ENCODE measurements at regions not wholly inside any gene's neighbourhood (a gene's known extent, or its start where the extent isn't known, plus 50 kb on each side); places are given as distances from the start of the nearest gene placed in this dataset.

DNA sequence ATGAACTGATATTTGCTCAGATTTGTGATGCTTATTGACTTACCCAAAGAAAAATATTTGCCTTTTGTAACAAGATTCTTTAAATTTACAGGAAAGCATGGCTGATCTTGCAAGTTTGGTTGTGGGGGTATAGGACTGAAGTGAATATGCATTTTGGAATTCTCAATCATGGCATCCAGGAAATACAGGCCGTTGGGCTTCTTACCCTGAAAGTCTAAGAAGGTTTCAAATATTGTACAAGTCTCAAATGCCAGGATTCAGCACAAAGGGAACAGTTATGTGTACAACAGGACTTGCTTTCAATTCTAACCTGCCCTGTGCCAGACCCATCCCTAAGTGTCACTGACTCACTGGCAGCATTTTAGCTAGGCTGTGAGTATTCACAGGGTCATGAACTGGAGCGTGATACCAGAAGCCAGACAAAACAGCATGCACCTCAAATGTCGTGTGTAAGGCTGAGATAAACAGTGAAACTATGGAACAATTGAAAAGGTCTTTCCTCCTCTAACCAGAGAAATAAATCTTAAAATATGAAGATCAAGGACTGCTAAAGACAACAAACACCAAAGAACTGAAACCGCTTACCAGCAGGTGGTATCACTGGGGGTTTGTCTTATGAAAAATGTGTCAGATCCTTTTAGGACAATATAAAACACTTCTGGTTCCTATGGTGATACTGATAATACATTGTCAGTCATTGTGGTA is 168.6 kb upstream of the RGMB start:
- no peak for DNase-seq (ENCODE audit: extremely low read depth in 1 of 11, low read depth in 9 of 11, low spot score in 4 of 11)

DNA sequence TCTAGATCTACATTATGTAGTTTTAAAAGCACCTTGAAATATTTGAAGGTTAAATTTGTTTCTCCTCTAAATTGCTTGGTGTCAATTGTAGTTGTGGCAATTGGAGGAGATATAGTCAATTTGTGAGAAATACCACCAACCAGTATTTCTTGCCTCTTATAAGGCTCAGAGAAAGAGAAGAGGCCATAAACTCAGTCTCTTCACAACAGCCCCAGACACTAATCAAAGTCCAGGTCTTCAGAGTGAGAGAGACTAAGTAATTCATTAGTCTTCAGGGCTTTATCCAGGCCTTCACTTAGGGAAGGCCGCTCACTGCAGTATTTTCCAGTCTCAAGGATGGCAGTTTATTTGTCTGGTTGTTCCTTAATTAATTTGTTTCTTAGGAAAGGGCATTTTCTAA is 168.0 kb upstream of the RGMB start:
- no peak for DNase-seq (ENCODE audit: extremely low read depth in 1 of 11, low read depth in 9 of 11, low spot score in 4 of 11)

DNA sequence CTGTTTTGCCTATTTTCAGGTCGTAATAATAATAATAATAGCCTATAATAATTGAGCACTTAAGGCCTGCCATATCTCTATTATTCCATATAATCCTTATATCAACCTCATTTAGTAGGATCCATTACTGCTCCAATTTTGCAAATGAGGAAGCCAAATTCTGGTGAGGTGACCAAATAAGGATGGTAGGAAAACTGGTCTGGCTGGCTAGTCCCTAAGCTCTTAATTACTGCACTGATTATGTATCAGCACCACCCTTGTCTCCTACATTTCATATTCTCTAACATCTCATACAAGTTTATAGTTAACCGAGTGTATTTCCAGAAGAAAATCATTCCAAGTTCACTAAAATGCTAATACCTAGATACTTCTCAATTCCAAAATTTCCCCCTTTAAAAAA is 166.5 kb upstream of the RGMB start:
- no peak for DNase-seq (ENCODE audit: extremely low read depth in 1 of 11, low read depth in 9 of 11, low spot score in 4 of 11)

DNA sequence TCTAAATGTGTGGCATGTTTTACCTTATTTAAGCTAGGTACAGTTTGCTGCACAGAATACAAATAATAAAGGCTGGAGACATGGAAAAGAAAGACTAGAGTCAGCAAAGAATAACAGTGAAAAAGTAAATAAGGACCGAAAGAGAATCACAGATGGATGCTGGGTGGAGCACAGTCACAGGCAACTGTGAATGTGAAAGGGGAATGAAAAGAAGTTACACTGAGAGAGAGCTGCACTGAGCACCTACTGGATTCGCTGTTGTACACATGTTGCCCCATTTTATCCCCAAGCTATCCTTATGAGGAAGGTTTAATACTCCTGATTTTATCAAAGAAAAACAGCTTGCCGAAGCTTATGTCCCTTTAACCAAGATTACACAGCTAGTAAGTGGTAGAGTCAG is 165.4 kb upstream of the RGMB start:
- DNase-seq (ENCODE audit: extremely low read depth in 1 of 11, low read depth in 9 of 11, low spot score in 4 of 11): no peak

DNA sequence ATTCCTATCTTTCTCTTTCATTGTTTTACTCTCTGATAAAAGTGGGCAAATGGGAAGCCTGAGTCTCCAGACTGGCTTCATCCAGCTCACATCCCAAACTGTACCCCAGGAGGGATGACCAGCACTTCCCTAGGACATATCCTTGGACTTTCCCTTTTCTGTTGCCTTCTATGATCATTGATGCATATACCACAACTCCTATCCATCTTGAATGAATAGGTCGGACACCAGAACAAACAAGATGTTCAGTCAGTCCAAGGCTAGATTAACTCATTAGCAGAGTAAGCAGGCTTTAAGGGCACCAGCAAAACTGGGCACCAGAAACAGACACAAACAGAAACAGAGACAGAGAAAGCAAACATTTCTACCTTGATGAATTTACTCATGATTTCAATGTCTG is 159.1 kb upstream of the RGMB start:
- DNase-seq (ENCODE audit: extremely low read depth in 1 of 11, low read depth in 9 of 11, low spot score in 4 of 11): no peak

DNA sequence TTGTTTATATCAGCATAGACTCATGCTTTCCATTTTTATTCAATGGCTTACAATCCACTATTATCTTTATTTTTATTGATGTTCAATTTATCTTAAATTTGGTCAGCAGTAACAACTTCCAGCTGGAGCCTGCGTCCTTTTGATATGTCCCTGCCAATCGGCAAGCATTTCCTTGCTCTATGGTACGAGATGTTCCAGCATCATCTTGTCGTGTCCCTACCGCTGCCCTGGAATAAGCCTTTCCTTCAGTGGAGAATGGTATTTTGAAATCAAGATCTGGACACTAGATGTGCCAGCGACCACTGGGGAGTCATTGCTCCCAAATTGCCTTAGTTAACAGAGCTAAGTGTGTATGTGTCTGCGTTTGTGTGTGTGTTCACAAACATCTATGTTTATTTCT is 151.6 kb upstream of the RGMB start:
- DNase-seq (ENCODE audit: extremely low read depth in 1 of 11, low read depth in 9 of 11, low spot score in 4 of 11): no peak

DNA sequence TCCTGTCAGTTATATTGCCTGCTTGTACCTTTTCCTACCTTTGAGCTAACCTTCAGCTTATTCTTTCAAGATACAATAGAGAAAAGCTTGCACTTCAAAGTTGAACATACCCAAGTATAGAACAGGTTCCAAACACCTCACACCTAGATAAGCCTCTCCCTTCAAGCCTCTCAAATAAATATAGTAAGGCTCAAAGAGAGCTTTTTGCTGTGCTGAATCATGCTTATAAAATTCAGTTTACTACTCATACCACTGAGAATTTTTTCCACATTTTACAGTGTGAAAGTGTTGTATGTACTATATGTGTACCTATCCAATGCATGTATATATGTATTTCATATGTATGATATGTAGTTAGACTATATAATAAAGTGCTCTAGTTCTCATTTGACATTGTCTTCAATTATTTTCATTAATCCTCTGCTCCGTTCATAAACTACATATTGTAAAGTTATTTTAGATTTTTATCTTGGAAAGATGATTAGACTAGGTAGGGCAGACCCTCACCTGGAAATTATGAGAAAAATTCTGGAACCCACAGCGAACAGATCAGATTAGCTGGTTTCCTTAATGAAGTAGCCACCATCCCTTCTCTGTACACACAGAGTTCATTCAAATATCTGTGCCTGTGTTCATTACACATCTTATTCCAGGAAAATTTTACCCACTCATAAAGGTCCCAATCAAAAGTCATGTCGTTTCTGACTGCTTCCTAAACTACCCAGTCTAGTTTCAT is 149.2 kb upstream of the RGMB start:
- DNase-seq (ENCODE audit: extremely low read depth in 1 of 11, low read depth in 9 of 11, low spot score in 4 of 11): no peak

DNA sequence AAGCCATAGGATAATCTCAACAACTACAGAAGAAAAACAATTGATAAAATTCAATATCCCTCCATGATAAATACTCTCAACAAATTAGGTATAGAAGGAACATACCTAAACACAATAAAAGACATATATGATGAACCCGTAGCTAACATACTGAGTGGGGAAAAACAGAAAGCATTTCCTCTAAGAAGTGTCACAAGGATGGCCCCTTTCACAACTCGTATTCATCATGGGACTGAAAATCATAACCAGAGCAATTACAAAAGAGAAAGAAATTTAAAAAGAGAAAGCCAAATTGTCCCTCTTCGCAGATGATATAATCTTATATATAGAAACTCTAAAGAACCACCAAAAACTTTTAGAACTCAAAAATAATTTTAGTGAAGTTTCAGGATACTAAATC is 146.3 kb upstream of the RGMB start:
- DNase-seq (ENCODE audit: extremely low read depth in 1 of 11, low read depth in 9 of 11, low spot score in 4 of 11): no peak

DNA sequence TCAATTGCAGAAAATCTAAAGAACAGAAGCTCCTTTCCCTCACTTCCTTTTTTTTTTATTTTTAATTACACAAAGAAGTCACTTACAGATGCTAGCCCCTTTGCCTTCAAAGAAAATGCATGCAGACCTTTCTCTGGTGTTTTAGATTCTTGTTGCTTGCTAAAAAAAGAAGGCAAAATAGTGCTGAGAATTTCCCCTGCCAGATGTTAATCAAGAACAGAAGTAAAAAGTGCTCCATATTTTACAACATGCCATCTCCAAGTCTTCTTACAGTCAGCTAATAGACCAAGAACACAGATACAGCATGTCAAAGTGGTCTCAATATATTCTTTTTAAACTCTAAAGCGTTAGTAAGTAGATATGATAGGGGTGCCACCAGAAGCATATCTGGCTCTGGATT is 142.8 kb upstream of the RGMB start:
- DNase-seq (ENCODE audit: extremely low read depth in 1 of 11, low read depth in 9 of 11, low spot score in 4 of 11): no peak

DNA sequence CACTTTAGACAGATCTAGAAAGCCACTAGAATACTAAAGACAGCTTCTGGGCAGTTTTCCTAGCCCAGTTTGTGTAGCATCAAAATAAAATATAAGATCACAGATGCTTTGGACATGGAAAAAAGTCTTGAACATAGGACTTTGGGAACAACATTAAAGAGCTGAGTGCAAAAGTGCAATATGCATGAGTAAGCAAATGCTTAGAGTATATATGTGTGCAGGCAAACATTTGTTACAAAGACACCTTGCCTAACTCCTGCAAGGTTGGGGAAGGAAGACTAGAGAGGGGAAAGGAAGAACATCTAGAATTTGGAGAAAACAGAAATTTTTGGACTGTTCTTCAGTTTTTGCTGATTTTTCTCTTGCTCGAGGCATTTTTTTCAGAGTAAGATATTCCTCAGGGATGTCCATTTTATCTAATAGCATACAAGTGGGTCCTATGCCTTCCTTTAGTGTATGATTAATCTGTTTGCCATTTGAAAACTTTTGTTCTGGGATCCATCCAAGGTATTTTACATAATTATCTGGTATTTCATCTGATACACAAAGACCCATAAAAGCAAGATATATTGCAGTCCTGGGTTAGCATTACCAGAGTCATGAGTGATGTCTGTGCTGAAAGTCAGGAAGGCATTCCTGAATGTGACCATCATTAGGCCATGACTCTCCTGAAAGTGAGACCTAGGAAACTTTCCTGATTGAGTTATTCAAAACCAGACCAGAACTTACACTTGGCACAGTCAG is 142.0 kb upstream of the RGMB start:
- no peak for DNase-seq (ENCODE audit: extremely low read depth in 1 of 11, low read depth in 9 of 11, low spot score in 4 of 11)

DNA sequence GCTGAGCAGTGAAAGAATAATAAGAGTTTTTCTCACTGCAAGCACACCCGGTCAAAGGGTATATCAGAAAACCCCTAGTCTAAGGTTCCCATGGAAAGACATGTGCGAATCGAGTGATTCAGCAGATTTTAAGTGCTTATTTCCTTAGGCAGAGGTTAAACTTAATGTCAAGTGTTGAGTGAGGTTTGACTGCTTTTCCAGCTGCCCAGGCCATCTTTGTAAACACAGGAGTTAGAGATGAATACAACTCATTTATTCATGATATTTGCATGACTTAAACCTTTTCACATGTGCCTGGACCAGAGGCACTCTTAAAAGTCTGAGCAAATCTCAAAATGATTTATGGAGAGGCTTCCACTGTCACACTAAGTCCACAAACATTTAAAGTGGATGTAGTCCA is 137.8 kb upstream of the RGMB start:
- DNase-seq (ENCODE audit: extremely low read depth in 1 of 11, low read depth in 9 of 11, low spot score in 4 of 11): no peak

DNA sequence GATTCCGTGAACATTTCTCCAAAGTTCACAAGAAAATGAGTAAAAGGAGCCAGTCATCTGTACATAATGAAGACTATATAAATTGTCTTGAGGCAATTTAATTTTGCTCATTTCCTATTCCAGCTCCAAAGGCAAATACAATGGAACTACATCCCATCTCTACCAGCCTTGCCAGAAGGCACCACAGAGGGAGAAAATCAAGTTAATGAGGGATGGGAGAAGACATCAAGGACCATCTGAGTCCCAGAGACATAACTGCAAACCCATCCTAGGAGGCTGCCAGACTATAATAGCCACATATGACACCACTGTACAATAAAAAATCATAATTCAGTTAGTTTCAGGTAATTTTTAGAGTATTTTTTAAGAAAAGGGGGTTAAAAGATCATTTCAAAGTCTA is 136.3 kb upstream of the RGMB start:
- no peak for DNase-seq (ENCODE audit: extremely low read depth in 1 of 11, low read depth in 9 of 11, low spot score in 4 of 11)

DNA sequence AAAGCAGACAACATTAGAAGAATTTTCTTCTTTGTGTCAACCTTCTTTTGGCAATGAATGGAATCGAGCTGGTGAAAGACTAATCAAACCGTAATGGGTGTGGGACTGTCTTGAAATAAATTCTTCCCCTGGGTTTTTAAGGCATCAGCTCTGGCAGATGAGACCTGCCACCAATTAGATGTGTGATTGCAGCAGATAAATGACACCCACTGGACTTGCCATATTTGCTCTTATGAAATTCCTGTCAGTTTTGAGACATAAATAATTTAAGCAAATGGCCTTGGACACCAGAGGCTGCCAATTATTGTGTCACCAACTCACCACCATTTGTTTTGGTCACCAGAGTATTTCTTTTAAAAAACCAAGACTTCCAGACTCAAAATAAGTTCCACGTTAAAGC is 135.9 kb upstream of the RGMB start:
- DNase-seq (ENCODE audit: extremely low read depth in 1 of 11, low read depth in 9 of 11, low spot score in 4 of 11): no peak

DNA sequence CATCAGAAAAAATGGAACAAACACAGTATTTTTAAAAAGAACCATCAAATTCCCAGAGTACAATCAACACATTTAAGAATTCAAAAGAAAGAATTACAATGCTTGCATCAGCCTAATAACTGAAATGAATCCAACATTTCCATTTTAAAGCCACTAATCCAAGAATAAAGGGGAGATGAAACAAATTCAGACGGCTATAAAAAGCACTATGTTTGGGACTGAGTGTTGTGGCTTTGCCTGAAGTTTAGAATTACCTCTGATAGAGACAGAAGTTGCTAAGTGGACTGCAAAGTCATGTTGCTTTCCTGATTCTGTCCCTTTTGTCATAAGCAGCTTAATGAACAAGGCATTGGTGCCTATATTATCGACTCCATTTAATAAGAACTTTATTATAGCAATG is 135.4 kb upstream of the RGMB start:
- no peak for DNase-seq (ENCODE audit: extremely low read depth in 1 of 11, low read depth in 9 of 11, low spot score in 4 of 11)

DNA sequence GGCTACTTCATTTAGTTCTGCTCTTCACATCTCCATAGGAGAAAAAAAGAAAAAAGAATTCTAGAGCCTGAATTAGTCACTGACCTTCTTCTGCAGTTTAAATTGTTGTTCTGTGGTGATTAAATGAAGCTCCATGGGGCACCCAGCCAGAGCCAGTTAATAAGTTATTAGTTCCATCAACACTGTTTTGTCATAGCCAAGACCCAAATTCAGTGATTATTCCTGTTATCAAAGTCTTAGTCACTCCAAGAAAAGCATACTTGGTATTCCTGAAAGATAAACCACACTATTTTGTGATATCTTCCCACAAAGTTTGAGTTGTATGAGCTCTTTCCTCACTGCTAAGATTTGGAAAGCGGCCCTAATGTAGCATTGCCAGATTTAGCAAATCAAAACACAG is 134.8 kb upstream of the RGMB start:
- DNase-seq (ENCODE audit: extremely low read depth in 1 of 11, low read depth in 9 of 11, low spot score in 4 of 11): no peak

DNA sequence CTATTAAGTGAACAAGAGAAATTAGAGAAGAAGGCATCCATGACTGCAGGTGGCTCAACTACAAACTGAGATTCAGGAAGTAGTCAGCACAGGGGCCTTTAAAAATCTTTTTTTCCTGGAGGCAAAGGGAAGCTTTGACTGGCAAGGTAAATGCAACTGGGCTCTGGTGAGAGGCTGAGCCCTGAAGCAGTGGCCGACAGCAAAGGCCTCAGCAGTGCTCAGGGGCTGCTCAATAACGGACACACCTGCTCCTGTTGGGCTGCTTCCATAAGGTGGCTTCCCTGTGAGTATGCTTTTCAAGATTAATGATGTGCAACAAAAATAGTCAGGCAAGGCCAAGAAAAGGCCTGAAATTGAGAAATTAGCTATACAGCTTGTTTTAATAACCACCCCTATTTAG is 134.2 kb upstream of the RGMB start:
- no peak for DNase-seq (ENCODE audit: extremely low read depth in 1 of 11, low read depth in 9 of 11, low spot score in 4 of 11)

DNA sequence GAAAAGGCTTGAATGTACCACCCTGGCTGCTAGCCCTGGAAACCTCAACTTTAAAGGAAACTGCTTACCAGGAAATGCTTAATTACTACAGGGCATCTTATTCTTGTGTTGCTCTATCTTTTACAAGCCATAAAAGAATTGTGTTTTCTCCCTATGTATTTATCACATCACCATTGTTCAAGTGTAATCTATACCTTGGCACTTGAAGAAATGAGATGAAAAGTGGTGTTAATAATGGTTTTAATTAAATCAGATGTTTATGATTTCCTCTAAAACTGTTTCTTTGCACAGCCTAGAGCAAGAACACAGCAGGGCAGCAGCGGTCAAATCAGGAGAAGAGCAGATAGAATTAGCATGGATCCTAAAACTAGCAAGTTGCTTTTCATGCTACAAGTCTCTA is 131.8 kb upstream of the RGMB start:
- no peak for DNase-seq (ENCODE audit: extremely low read depth in 1 of 11, low read depth in 9 of 11, low spot score in 4 of 11)

DNA sequence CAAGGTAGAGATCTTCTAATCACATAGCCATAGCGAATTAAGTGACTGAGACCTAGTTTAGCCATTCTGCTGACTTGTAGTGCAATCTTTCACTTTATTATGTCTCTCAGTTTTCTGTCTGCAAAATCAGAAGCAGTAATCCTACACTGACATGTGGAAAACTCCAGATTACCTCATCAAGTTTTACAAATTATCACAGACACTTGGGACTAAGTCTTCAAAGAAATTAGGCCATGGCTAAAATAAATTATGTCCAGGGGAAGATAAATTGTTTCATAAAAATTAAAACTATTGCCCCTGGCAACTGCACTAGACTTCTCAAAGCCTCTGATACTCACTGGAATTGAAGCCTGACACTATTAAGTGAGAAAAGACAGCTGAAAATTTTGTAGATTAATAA is 129.9 kb upstream of the RGMB start:
- no peak for DNase-seq (ENCODE audit: extremely low read depth in 1 of 11, low read depth in 9 of 11, low spot score in 4 of 11)

DNA sequence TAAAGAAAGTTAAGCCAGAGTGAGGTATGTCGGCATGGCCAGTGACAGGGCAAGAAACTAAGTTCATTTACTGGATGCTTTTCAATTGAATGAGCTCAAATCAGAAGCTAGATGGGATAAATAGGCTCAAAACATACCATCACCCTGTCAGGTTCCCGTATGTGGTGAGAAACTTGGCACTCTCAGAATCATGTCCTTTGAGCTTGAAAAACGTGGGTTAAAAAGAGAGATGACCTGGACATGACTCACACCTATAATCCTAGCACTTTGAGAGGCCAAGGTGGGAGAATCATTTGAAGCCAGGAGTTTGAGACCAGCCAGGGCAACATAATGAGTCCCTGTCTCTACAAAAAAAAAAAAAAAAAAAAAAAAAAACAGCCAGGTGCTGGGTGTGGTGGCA is 121.7 kb upstream of the RGMB start:
- DNase-seq (ENCODE audit: extremely low read depth in 1 of 11, low read depth in 9 of 11, low spot score in 4 of 11): no peak

DNA sequence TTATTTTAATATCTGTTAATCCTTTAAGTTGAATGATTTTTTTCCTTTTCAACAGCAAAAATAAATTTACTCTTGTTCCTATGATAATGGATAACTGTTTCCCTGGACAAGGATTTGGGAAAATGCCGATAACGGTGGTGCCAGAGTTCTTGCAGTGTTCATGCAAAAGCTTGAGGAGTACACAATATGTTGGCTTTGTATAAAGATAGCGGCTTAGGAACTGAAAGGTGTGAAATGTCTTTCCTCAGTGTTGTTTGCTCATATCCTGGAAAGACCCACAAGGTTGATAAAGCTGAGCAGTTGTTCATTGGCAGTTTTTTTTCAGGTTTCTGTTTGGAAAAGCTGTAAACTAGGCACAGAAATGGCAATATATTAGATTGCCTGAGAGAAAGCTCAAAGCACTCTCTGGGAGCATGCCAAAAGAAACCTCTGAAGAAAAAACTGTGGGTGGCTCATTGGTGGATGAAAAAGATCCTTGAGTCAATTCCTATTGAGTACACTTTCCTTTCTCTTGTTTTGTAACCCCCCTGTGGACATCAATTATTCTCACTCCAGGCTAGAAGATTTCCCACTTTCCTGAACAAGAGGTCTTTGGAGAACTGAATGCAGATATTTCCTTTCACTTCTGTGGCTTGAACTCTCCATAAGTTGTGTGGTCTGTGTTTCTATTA is 117.2 kb upstream of the RGMB start:
- no peak for DNase-seq (ENCODE audit: extremely low read depth in 1 of 11, low read depth in 9 of 11, low spot score in 4 of 11)
